OCI-LY3 (cell line): ENCODE measurements at regions not wholly inside any gene's neighbourhood (a gene's known extent, or its start where the extent isn't known, plus 50 kb on each side); places are given as distances from the start of the nearest gene placed in this dataset.
"Not testable (repeated sequence)": the region's sequence is repeated elsewhere in the genome, so short reads cannot be mapped to it uniquely, and the experiment has no call there.

ENCODE experiments used
- H2AFZ ChIP-seq: fragments of 200-600, 300-600 bp; shearing (Covaris generic); 2 replicates; pipeline ENCODE4 v1.6.0; 2014; ENCODE audit warnings: antibody characterized with exemption, low read depth, low read length
- H3K27ac ChIP-seq: fragments of 200-600, 300-600 bp; sonication (generic); 2 replicates; pipeline ENCODE4 v1.5.1; 2014; ENCODE audit warnings: mild to moderate bottlenecking, low read length, moderate library complexity, mixed read lengths
- H3K27me3 ChIP-seq: fragments of 200-600, 300-600 bp; sonication (generic); 2 replicates; pipeline ENCODE4 v1.6.1; 2014; ENCODE audit warnings: low read depth, low read length, mixed read lengths
- H3K36me3 ChIP-seq: fragments of 200-600, 300-600 bp; sonication (generic); replicated peaks from 2 replicates; pipeline ENCODE3; 2014; ENCODE audit warnings: low read depth, low read length, mixed read lengths
- H3K4me1 ChIP-seq: fragments of 300-600, 200-600 bp; sonication (generic); 2 replicates; pipeline ENCODE4 v1.6.1; 2014; ENCODE audit warnings: low read length, mixed read lengths
- H3K4me2 ChIP-seq: fragments of 200-600, 300-600 bp; sonication (generic); 2 replicates; pipeline ENCODE4 v1.6.1; 2014; ENCODE audit warnings: low read length, mixed read lengths
- H3K4me3 ChIP-seq: fragments of 300-600, 200-600 bp; sonication (generic); 2 replicates; pipeline ENCODE4 v1.5.1; 2014; ENCODE audit warnings: antibody characterized with exemption, mild to moderate bottlenecking, low read length, moderate library complexity
- H3K79me2 ChIP-seq: fragments of 300-600, 200-600 bp; shearing (Covaris generic); 2 replicates; pipeline ENCODE4 v1.6.1; 2014; ENCODE audit warnings: mild to moderate bottlenecking, low read length, mixed read lengths
- H3K9ac ChIP-seq: fragments of 300-600, 200-600 bp; shearing (Covaris generic); 2 replicates; pipeline ENCODE4 v1.6.0; 2014; ENCODE audit warnings: mild to moderate bottlenecking, low read length, moderate library complexity
- H3K9me3 ChIP-seq: fragments of 200-600, 300-600 bp; shearing (Covaris generic); 2 replicates; pipeline ENCODE4 v1.6.1; 2014; ENCODE audit warnings: low read length, mixed read lengths; ENCODE audit not compliant: insufficient read depth
- H4K20me1 ChIP-seq: fragments of 200-600, 300-600 bp; sonication (generic); 2 replicates; pipeline ENCODE4 v1.6.1; 2016; ENCODE audit warnings: low read length, mixed read lengths; ENCODE audit not compliant: insufficient read depth
- CTCF ChIP-seq: fragments of 200-600, 300-600 bp; sonication (generic); IDR thresholded peaks from 2 replicates; pipeline ENCODE4 v1.5.1; 2014; ENCODE audit warnings: antibody characterized with exemption, low read length, low read depth
- EZH2phosphoT487 ChIP-seq: fragments of 200-600 bp; shearing (Covaris generic); IDR thresholded peaks from 2 replicates; pipeline ENCODE4 v1.6.1; 2018; ENCODE audit warnings: antibody characterized with exemption, mixed run types, low read depth

GRCh38 chr17:70938336-70938735, 769.0 kb downstream of the KCNJ2 start:
- no peak for TF ChIP-seq CTCF
- TF ChIP-seq EZH2phosphoT487, result no peak
- H2AFZ ChIP-seq, result no peak overlapping the region
- no peaks in the 10 kb centered on the region for H3K4me1 ChIP-seq

GRCh38 chr17:70945386-70945785, 776.1 kb downstream of the KCNJ2 start:
- no peak for TF ChIP-seq CTCF
- no peak for TF ChIP-seq EZH2phosphoT487
- no peaks in the 10 kb centered on the region for H3K36me3 ChIP-seq
- H3K9me3 ChIP-seq, result no peaks in the 10 kb centered on the region
- no peaks in the 10 kb centered on the region for H3K27me3 ChIP-seq
- H2AFZ ChIP-seq, result no peak overlapping the region
- no peak overlapping the region for H3K27ac ChIP-seq
- H3K79me2 ChIP-seq, result no peaks in the 10 kb centered on the region
- no peaks in the 10 kb centered on the region for H3K4me1 ChIP-seq
- no peak overlapping the region for H3K9ac ChIP-seq
- H3K4me2 ChIP-seq, result no peak overlapping the region
- no peaks in the 10 kb centered on the region for H4K20me1 ChIP-seq
- H3K4me3 ChIP-seq, result no peak overlapping the region

More at GRCh38 chr17:70938336-70938735, 769.0 kb downstream of the KCNJ2 start:
- Histone ChIP-seq H3K27ac (no peak overlapping the region), H3K4me2 (no peak overlapping the region), H3K9ac (no peak overlapping the region), H3K4me3 (no peak overlapping the region), H3K9me3 (no peaks in the 10 kb centered on the region), H3K79me2 (no peaks in the 10 kb centered on the region), H4K20me1 (no peaks in the 10 kb centered on the region), H3K27me3 (no peaks in the 10 kb centered on the region), H3K36me3 (no peaks in the 10 kb centered on the region)

- Histone ChIP-seq H3K4me2 (no peak overlapping the region), H2AFZ (no peak overlapping the region), H3K4me3 (no peak overlapping the region), H3K27ac (no peak overlapping the region), H3K4me1 (peaks cover 4% of the 10 kb centered on the region; the same call in 1 of the 2 replicates), H3K9me3 (no peaks in the 10 kb centered on the region), H3K79me2 (no peaks in the 10 kb centered on the region), H3K9ac (no peak overlapping the region), H4K20me1 (no peaks in the 10 kb centered on the region), H3K27me3 (no peaks in the 10 kb centered on the region), H3K36me3 (no peaks in the 10 kb centered on the region)
- no peak for TF ChIP-seq CTCF
- TF ChIP-seq EZH2phosphoT487, result no peak
These were observed 777.9 kb downstream of the KCNJ2 start for GRCh38 chr17:70947215-70947614.

- H3K4me1 ChIP-seq, result peaks cover 4% of the 10 kb centered on the region; the same call in 1 of the 2 replicates
- no peak overlapping the region for H3K9ac ChIP-seq
- H3K36me3 ChIP-seq, result no peaks in the 10 kb centered on the region
- H4K20me1 ChIP-seq, result no peaks in the 10 kb centered on the region
- no peaks in the 10 kb centered on the region for H3K9me3 ChIP-seq
- TF ChIP-seq EZH2phosphoT487, result no peak
- TF ChIP-seq CTCF, result no peak
- no peaks in the 10 kb centered on the region for H3K27me3 ChIP-seq
- H2AFZ ChIP-seq, result no peak overlapping the region
- no peak overlapping the region for H3K4me3 ChIP-seq
- H3K79me2 ChIP-seq, result no peaks in the 10 kb centered on the region
- no peak overlapping the region for H3K27ac ChIP-seq
- H3K4me2 ChIP-seq, result no peak overlapping the region
These were observed 778.6 kb downstream of the KCNJ2 start for GRCh38 chr17:70947636-70948565.

DNA sequence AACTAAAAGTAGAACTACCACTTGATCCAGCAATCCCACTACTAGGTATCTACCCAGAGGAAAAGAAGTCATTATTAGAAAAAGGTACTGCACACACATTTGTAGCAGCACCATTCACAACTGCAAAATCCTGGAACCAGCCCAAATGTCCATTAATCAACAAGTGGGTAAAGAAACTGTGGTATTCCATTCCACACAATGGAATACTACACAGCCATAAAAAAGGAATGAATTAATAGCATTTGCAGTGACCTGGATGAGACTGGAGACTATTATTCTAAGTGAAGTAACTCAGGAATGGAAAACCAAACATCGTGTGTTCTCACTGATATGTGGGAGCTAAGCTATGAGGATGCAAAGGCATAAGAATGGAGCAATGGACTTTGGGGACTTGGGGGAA, 783.8 kb downstream of the KCNJ2 start:
- H3K27ac ChIP-seq, H2AFZ ChIP-seq, H4K20me1 ChIP-seq, H3K4me3 ChIP-seq, H3K79me2 ChIP-seq, H3K4me1 ChIP-seq, H3K27me3 ChIP-seq, H3K4me2 ChIP-seq, H3K9me3 ChIP-seq, H3K36me3 ChIP-seq, H3K9ac ChIP-seq: not testable (repeated sequence)
